ENCODE measurements at regions not wholly inside any gene's neighbourhood (a gene's known extent, or its start where the extent isn't known, plus 50 kb on each side); places are given as distances from the start of the nearest gene placed in this dataset.

- Histone ChIP-seq H3F3A (ENCODE audit: control insufficient read depth, insufficient read depth) (no peaks in the 10 kb centered on the region), H3K4me3 (ENCODE audit: low read length) (no peak overlapping the region), H3K79me2 (ENCODE audit: control insufficient read depth, low read length) (no peaks in the 10 kb centered on the region), H3K27ac (ENCODE audit: low read depth, low read length) (no peak overlapping the region), H3K27me3 (ENCODE audit: control insufficient read depth, low read length) (no peaks in the 10 kb centered on the region), H3K4me1 (ENCODE audit: control insufficient read depth, low read length) (no peaks in the 10 kb centered on the region), H3K4me2 (ENCODE audit: low read length) (no peak overlapping the region), H3K36me3 (ENCODE audit: control insufficient read depth, low read length) (no peaks in the 10 kb centered on the region), H3K9me2 (replicated peaks; ENCODE audit: control insufficient read depth, low read length) (no peaks in the 10 kb centered on the region), H4K20me1 (ENCODE audit: control insufficient read depth, insufficient read depth, low read depth, low read length) (no peaks in the 10 kb centered on the region), H3K9me3 (ENCODE audit: control insufficient read depth, insufficient read depth, low read length) (no peaks in the 10 kb centered on the region)
- TF ChIP-seq EZH2phosphoT487 (IDR thresholded peaks at IDR 0.05; ENCODE audit: borderline replicate concordance, low read length) = no peak
- TF ChIP-seq, protein P1, sequence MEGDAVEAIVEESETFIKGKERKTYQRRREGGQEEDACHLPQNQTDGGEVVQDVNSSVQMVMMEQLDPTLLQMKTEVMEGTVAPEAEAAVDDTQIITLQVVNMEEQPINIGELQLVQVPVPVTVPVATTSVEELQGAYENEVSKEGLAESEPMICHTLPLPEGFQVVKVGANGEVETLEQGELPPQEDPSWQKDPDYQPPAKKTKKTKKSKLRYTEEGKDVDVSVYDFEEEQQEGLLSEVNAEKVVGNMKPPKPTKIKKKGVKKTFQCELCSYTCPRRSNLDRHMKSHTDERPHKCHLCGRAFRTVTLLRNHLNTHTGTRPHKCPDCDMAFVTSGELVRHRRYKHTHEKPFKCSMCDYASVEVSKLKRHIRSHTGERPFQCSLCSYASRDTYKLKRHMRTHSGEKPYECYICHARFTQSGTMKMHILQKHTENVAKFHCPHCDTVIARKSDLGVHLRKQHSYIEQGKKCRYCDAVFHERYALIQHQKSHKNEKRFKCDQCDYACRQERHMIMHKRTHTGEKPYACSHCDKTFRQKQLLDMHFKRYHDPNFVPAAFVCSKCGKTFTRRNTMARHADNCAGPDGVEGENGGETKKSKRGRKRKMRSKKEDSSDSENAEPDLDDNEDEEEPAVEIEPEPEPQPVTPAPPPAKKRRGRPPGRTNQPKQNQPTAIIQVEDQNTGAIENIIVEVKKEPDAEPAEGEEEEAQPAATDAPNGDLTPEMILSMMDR (IDR thresholded peaks at IDR 0.05; ENCODE audit: low read depth, low read length, poor library complexity, severe bottlenecking) = no peak
Observed at GRCh38 chr2:3965211-3965610, 261.8 kb downstream of the DCDC2C start.

- H3K4me2 ChIP-seq (ENCODE audit: low read length) = no peak overlapping the region
- H3K27me3 ChIP-seq (ENCODE audit: control insufficient read depth, low read length) = no peaks in the 10 kb centered on the region
- H4K20me1 ChIP-seq (ENCODE audit: control insufficient read depth, insufficient read depth, low read depth, low read length) = no peaks in the 10 kb centered on the region
- no peaks in the 10 kb centered on the region for H3K4me1 ChIP-seq (ENCODE audit: control insufficient read depth, low read length)
- H3K36me3 ChIP-seq (ENCODE audit: control insufficient read depth, low read length) = no peaks in the 10 kb centered on the region
- H3K79me2 ChIP-seq (ENCODE audit: control insufficient read depth, low read length) = no peaks in the 10 kb centered on the region
- no peaks in the 10 kb centered on the region for H3K9me3 ChIP-seq (ENCODE audit: control insufficient read depth, insufficient read depth, low read length)
- no peak overlapping the region for H3K4me3 ChIP-seq (ENCODE audit: low read length)
- H3K27ac ChIP-seq (ENCODE audit: low read depth, low read length) = no peak overlapping the region
- TF ChIP-seq, protein P1 (IDR thresholded peaks at IDR 0.05; ENCODE audit: low read depth, low read length, poor library complexity, severe bottlenecking) = no peak
- no peak for TF ChIP-seq EZH2phosphoT487 (IDR thresholded peaks at IDR 0.05; ENCODE audit: borderline replicate concordance, low read length)
- no peaks in the 10 kb centered on the region for H3F3A ChIP-seq (ENCODE audit: control insufficient read depth, insufficient read depth)
- no peaks in the 10 kb centered on the region for H3K9me2 ChIP-seq (replicated peaks; ENCODE audit: control insufficient read depth, low read length)
Observed at GRCh38 chr2:3965953-3966352, 262.6 kb downstream of the DCDC2C start.

DNA sequence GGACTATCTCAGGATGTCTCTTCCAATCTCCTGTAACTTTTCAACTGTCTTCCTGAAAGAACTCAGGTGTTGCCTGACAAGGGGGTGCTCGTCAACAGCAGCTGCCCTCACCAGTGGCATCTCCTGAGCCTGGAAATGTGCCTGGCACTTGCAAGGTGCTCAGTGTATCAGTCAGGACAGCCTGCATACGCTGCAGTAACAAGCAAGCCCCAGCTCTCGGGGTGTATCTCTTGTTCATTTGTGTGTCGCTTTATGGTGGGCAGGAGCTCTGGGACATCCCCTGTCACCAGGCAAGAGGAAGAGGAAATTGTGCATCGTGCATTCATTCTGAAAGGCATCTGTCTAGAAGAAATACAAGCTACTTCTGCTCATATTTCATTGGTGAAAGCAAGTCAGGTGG lies 263.1 kb downstream of the DCDC2C start:
- no peaks in the 10 kb centered on the region for H3K4me1 ChIP-seq (ENCODE audit: control insufficient read depth, low read length)
- H3K9me3 ChIP-seq (ENCODE audit: control insufficient read depth, insufficient read depth, low read length) = peaks cover under 1% of the 10 kb centered on the region; the same call in 1 of the 2 replicates
- no peaks in the 10 kb centered on the region for H3K27me3 ChIP-seq (ENCODE audit: control insufficient read depth, low read length)
- H3K79me2 ChIP-seq (ENCODE audit: control insufficient read depth, low read length) = no peaks in the 10 kb centered on the region
- H3K4me2 ChIP-seq (ENCODE audit: low read length) = no peak overlapping the region
- no peaks in the 10 kb centered on the region for H3K36me3 ChIP-seq (ENCODE audit: control insufficient read depth, low read length)
- no peaks in the 10 kb centered on the region for H3K9me2 ChIP-seq (replicated peaks; ENCODE audit: control insufficient read depth, low read length)
- no peak overlapping the region for H3K4me3 ChIP-seq (ENCODE audit: low read length)
- no peak for TF ChIP-seq EZH2phosphoT487 (IDR thresholded peaks at IDR 0.05; ENCODE audit: borderline replicate concordance, low read length)
- TF ChIP-seq, protein P1 (IDR thresholded peaks at IDR 0.05; ENCODE audit: low read depth, low read length, poor library complexity, severe bottlenecking) = no peak
- H3F3A ChIP-seq (ENCODE audit: control insufficient read depth, insufficient read depth) = no peaks in the 10 kb centered on the region
- no peaks in the 10 kb centered on the region for H4K20me1 ChIP-seq (ENCODE audit: control insufficient read depth, insufficient read depth, low read depth, low read length)
- no peak overlapping the region for H3K27ac ChIP-seq (ENCODE audit: low read depth, low read length)
